NT2/D1 (cell line): ENCODE measurements at regions not wholly inside any gene's neighbourhood (a gene's known extent, or its start where the extent isn't known, plus 50 kb on each side); places are given as distances from the start of the nearest gene placed in this dataset.

Source experiments
- SUZ12 ChIP-seq: IDR thresholded peaks from 2 replicates; pipeline ENCODE4 v1.6.1; 2011; ENCODE audit not compliant: insufficient read length, insufficient read depth; ENCODE audit errors: extremely low read depth
- YY1 ChIP-seq: IDR thresholded peaks from 2 replicates; pipeline ENCODE4 v1.6.1; 2011; ENCODE audit not compliant: insufficient read length, insufficient read depth
- ZNF274 ChIP-seq: IDR thresholded peaks from 2 replicates; pipeline ENCODE4 v1.6.1; 2011; ENCODE audit warnings: mild to moderate bottlenecking, low read depth, low read length

DNA sequence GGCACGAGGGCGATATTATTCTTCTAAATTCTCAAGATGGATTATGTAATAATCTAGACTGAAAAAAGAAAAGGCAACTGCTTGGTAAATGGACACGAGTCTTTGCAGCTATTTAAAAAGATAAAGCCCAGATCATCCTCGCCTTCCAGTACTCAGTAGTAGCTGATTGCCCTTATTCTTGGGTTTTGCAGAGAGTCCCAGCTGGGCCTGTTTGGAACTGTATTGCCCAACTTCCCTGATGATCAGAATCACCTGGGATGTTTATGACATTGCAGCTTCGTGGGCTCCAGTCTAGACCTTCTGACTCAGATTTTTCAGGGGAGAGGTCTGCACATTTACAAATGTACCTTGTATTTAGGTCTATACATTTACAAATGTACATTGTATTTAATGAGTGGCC lies 213.5 kb downstream of the RAB11FIP4 start:
- no peak for TF ChIP-seq ZNF274
- no peak for TF ChIP-seq YY1
- no peak for TF ChIP-seq SUZ12
